ENCODE measurements at regions not wholly inside any gene's neighbourhood (a gene's known extent, or its start where the extent isn't known, plus 50 kb on each side); places are given as distances from the start of the nearest gene placed in this dataset. TPM values are rescaled to one million over a fixed set of nuclear protein-coding genes. Genes with fewer than 3 reads are reported as not detected.
"Not testable (repeated sequence)": the region's sequence is repeated elsewhere in the genome, so short reads cannot be mapped to it uniquely, and the experiment has no call there.

GRCh38 chr2:152273732-152274260, 61.2 kb upstream of the FMNL2 start:
- not testable (repeated sequence) for DNase-seq

DNA sequence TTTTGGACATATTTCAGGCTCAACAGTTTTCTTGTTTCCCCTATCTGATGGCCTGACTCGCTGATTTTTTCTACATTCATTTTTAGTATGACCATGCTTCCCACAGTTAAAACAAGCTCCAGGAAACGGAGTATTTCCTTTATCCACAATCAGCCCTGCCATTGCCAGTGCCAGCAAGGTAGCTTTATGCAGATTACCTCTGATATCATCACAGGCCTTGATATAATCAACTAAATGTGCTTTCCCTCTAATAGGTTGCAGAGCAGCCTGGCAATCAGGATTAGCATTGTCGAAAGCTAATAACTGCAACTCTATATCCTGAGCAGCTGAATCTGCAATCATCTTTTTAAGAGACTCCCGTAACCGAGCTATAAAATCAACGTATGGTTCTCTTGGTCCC, 57.1 kb upstream of the FMNL2 start:
- not testable (repeated sequence) for DNase-seq

DNA sequence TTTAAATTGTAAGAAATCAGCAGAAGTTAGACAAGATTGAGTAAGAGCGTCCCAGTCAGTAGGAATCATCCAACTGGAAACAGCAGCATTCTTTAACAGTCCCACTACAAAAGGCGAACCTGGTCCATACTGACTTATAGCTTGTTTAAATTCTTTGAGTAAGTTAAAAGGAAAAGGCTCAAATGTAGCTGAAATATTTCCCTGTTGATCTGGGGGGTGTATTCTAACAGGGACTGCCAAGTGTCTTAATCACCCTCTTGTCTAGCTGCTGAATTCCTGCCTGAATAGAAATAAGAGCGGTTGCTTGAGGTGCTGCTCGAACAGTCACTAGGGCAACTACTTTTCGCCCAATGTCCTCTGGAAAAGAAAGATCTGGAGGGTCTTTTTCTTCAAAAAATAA, 56.4 kb upstream of the FMNL2 start:
- DNase-seq, result no peak

DNA sequence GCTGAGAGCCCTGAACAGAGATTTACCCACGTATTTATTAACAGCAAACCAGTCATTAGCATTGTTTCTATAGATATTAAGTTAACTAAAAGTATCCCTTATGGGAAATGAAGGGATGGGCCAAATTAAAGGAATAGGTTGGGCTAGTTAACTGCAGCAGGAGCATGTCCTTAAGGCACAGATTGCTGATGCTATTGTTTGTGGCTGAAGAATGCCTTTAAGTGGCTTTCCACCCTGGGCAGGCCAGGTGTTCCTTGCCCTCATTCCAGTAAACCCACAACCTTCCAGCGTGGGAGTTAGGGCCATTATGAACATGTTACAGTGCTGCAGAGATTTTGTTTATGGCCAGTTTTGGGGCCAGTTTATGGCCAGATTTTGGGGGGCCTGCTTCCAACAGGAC, 55.6 kb upstream of the FMNL2 start:
- DNase-seq, result not testable (repeated sequence)

DNA sequence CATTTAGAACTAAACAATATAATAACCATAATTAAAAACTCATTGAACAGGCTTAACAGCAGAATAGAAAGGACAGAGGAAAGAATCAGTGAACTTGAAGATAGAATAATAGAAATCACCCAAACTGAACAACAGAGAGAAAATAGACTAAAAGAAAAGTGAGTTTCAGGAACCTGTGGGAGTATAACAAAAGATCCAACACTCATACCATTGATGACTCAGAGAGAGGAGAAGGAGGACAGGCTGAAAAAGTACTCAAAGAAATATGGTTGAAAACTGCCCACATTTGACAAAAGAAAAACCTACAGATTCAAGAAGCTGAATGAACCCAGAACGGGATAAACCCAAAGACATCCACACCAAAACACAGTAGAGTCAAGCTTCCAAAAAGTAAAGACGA, 54.2 kb upstream of the FMNL2 start:
- DNase-seq, result no peak

DNA sequence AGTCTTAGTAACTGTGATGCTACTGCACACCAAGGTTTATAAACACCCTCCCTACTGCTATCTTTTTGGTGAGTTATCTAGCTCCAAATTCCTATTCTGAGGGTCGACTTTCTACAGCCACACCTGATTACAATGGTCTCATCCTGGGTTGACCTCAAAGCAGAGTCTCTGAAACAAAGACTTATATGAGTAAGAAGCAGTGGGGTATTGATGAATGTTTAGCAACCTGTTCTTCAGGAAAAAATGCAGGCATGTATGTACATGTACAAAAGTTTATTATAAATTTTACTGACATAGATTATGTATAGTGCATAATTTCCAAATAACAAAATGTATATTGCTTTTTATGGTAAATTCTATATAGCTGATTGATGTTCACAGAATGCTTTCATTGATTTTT, 51.6 kb upstream of the FMNL2 start:
- DNase-seq, result no peak

GRCh38 chr2:152284398-152284797, 50.6 kb upstream of the FMNL2 start:
- DNase-seq, result no peak

Small RNA genes in the stretch of these regions (small RNA-seq; reads per million reads assigned to genes)
- not detected for gene RF00019 (ENCODE audit: low replicate concordance)

Data from tongue (tissue), 2 donors.